ENCODE measurements at regions not wholly inside any gene's neighbourhood (a gene's known extent, or its start where the extent isn't known, plus 50 kb on each side); places are given as distances from the start of the nearest gene placed in this dataset.

GRCh38 chr9:30972654-30973053 lies 1411.8 kb upstream of the ACO1 start:
- no peak for TF ChIP-seq CTCF (IDR thresholded peaks at IDR 0.05; ENCODE audit: insufficient read depth, low read length)
- H3K4me3 ChIP-seq (ENCODE audit: low read depth, low read length) = no peak overlapping the region
- DNase-seq (ENCODE audit: low read depth) = no peak

- TF ChIP-seq CTCF (IDR thresholded peaks at IDR 0.05; ENCODE audit: insufficient read depth, low read length) = no peak
These were observed 1406.5 kb upstream of the ACO1 start for GRCh38 chr9:30977965-30978364.

GRCh38 chr9:30982301-30982700 lies 1402.1 kb upstream of the ACO1 start:
- no peak overlapping the region for H3K4me3 ChIP-seq (ENCODE audit: low read depth, low read length)
- no peak for TF ChIP-seq CTCF (IDR thresholded peaks at IDR 0.05; ENCODE audit: insufficient read depth, low read length)
- DNase-seq (ENCODE audit: low read depth) = no peak

More at GRCh38 chr9:30977965-30978364, 1406.5 kb upstream of the ACO1 start:
- no peak overlapping the region for H3K4me3 ChIP-seq (ENCODE audit: low read depth, low read length)
- DNase-seq (ENCODE audit: low read depth) = no peak

GRCh38 chr9:30995956-30996738 lies 1388.3 kb upstream of the ACO1 start:
- no peak for DNase-seq (ENCODE audit: low read depth)
- TF ChIP-seq CTCF (IDR thresholded peaks at IDR 0.05; ENCODE audit: insufficient read depth, low read length) = no peak
- H3K4me3 ChIP-seq (ENCODE audit: low read depth, low read length) = no peak overlapping the region

- H3K4me3 ChIP-seq (ENCODE audit: low read depth, low read length) = no peak overlapping the region
- TF ChIP-seq CTCF (IDR thresholded peaks at IDR 0.05; ENCODE audit: insufficient read depth, low read length) = no peak
- no peak for DNase-seq (ENCODE audit: low read depth)
These were observed 1387.7 kb upstream of the ACO1 start for GRCh38 chr9:30996761-30997160.

GRCh38 chr9:30997291-30997690 lies 1387.2 kb upstream of the ACO1 start:
- no peak for DNase-seq (ENCODE audit: low read depth)
- TF ChIP-seq CTCF (IDR thresholded peaks at IDR 0.05; ENCODE audit: insufficient read depth, low read length) = no peak
- no peak overlapping the region for H3K4me3 ChIP-seq (ENCODE audit: low read depth, low read length)
